ENCODE measurements at regions not wholly inside any gene's neighbourhood (a gene's known extent, or its start where the extent isn't known, plus 50 kb on each side); places are given as distances from the start of the nearest gene placed in this dataset.

GRCh38 chr2:62404913-62405312, 101.1 kb downstream of the TMEM17 start:
- TF ChIP-seq EZH2 (IDR thresholded peaks at IDR 0.05; ENCODE audit: borderline replicate concordance, insufficient read depth, low read depth, low read length, poor library complexity, severe bottlenecking): no peak
- TF ChIP-seq, protein P1, sequence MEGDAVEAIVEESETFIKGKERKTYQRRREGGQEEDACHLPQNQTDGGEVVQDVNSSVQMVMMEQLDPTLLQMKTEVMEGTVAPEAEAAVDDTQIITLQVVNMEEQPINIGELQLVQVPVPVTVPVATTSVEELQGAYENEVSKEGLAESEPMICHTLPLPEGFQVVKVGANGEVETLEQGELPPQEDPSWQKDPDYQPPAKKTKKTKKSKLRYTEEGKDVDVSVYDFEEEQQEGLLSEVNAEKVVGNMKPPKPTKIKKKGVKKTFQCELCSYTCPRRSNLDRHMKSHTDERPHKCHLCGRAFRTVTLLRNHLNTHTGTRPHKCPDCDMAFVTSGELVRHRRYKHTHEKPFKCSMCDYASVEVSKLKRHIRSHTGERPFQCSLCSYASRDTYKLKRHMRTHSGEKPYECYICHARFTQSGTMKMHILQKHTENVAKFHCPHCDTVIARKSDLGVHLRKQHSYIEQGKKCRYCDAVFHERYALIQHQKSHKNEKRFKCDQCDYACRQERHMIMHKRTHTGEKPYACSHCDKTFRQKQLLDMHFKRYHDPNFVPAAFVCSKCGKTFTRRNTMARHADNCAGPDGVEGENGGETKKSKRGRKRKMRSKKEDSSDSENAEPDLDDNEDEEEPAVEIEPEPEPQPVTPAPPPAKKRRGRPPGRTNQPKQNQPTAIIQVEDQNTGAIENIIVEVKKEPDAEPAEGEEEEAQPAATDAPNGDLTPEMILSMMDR (IDR thresholded peaks at IDR 0.05): no peak

All from B cell (primary cell).